Endometrium (tissue), 2 donors: ENCODE measurements at regions not wholly inside any gene's neighbourhood (a gene's known extent, or its start where the extent isn't known, plus 50 kb on each side); places are given as distances from the start of the nearest gene placed in this dataset.

ENCODE experiments used
- FAIRE-seq: peaks from 2 replicates; lab custom pipeline; 2012; peaks lifted over from hg19 to GRCh38; lab: Jason Lieb, UNC
- donor health status: control.
- donor health status: control.

- no peak for FAIRE-seq
These were observed 67.3 kb upstream of the NUP50 start for GRCh38 chr22:45096256-45096907.

- no peak for FAIRE-seq
These were observed 66.7 kb upstream of the NUP50 start for GRCh38 chr22:45097061-45097460.

- FAIRE-seq, result no peak
These were observed 65.7 kb upstream of the NUP50 start for GRCh38 chr22:45098056-45098455.

GRCh38 chr22:45099961-45100360 lies 63.8 kb upstream of the NUP50 start:
- FAIRE-seq, result no peak

GRCh38 chr22:45101515-45102227 lies 62.1 kb upstream of the NUP50 start:
- FAIRE-seq, result no peak

- no peak for FAIRE-seq
These were observed 60.8 kb upstream of the NUP50 start for GRCh38 chr22:45102896-45103420.

- no peak for FAIRE-seq
These were observed 60.0 kb upstream of the NUP50 start for GRCh38 chr22:45103756-45104155.

- FAIRE-seq, result no peak
These were observed 59.4 kb upstream of the NUP50 start for GRCh38 chr22:45104313-45104712.

GRCh38 chr22:45105281-45105702 lies 58.4 kb upstream of the NUP50 start:
- FAIRE-seq, result no peak

GRCh38 chr22:45107671-45108070 lies 56.1 kb upstream of the NUP50 start:
- FAIRE-seq, result no peak

- no peak for FAIRE-seq
These were observed 51.4 kb upstream of the NUP50 start for GRCh38 chr22:45112136-45112879.
